Stimulated activated CD4-positive, alpha-beta T cell treated with anti-CD3 and anti-CD28 coated beads, TNF-alpha, amount 100 ng/mL, for 48 hours (primary cell): ENCODE measurements at regions not wholly inside any gene's neighbourhood (a gene's known extent, or its start where the extent isn't known, plus 50 kb on each side); places are given as distances from the start of the nearest gene placed in this dataset.

Experiments
- DNase-seq, 3 donors: peaks; one replicate each; pipeline ENCODE4 v3.0.0-alpha.2; 2020; ENCODE audit warnings: low read depth in 3 of 3

GRCh38 chr6:105991561-105992314 lies 94.4 kb upstream of the PRDM1 start:
- DNase-seq: no peak

- DNase-seq: no peak
Measured at GRCh38 chr6:105990151-105990550, 96.0 kb upstream of the PRDM1 start.

GRCh38 chr6:105988812-105989577 lies 97.1 kb upstream of the PRDM1 start:
- DNase-seq: no peak

GRCh38 chr6:105988321-105988720 lies 97.8 kb upstream of the PRDM1 start:
- no peak for DNase-seq

GRCh38 chr6:105987516-105987915 lies 98.6 kb upstream of the PRDM1 start:
- no peak for DNase-seq

- DNase-seq: no peak
Measured at GRCh38 chr6:105986998-105987397, 99.1 kb upstream of the PRDM1 start.

- no peak for DNase-seq
Measured at GRCh38 chr6:105985816-105986632, 100.1 kb upstream of the PRDM1 start.

- no peak for DNase-seq
Measured at GRCh38 chr6:105985098-105985815, 100.9 kb upstream of the PRDM1 start.

GRCh38 chr6:105983763-105984162 lies 102.4 kb upstream of the PRDM1 start:
- DNase-seq: no peak

GRCh38 chr6:105982761-105983540 lies 103.2 kb upstream of the PRDM1 start:
- DNase-seq: no peak

GRCh38 chr6:105981888-105982358 lies 104.2 kb upstream of the PRDM1 start:
- no peak for DNase-seq

- DNase-seq: no peak
Measured at GRCh38 chr6:105981002-105981887, 104.9 kb upstream of the PRDM1 start.

- DNase-seq: no peak
Measured at GRCh38 chr6:105978974-105979373, 107.2 kb upstream of the PRDM1 start.

GRCh38 chr6:105977934-105978504 lies 108.1 kb upstream of the PRDM1 start:
- no peak for DNase-seq

- no peak for DNase-seq
Measured at GRCh38 chr6:105974986-105975385, 111.2 kb upstream of the PRDM1 start.

- DNase-seq: no peak
Measured at GRCh38 chr6:105972440-105972839, 113.7 kb upstream of the PRDM1 start.

- DNase-seq: no peak
Measured at GRCh38 chr6:105968603-105969333, 117.4 kb upstream of the PRDM1 start.

GRCh38 chr6:105967917-105968602 lies 118.1 kb upstream of the PRDM1 start:
- DNase-seq: no peak
